ENCODE measurements at regions not wholly inside any gene's neighbourhood (a gene's known extent, or its start where the extent isn't known, plus 50 kb on each side); places are given as distances from the start of the nearest gene placed in this dataset.

- H3K27ac ChIP-seq (ENCODE audit: low read length), result no peak overlapping the region
- intact Hi-C loops (cut with micrococcal nuclease), result no loop called here
- H3K4me3 ChIP-seq (ENCODE audit: low read length), result no peak overlapping the region
- H3K9ac ChIP-seq (ENCODE audit: low read length), result no peak overlapping the region
- no peaks in the 10 kb centered on the region for H3K27me3 ChIP-seq (ENCODE audit: low read length)
- no peaks in the 10 kb centered on the region for H3K4me1 ChIP-seq (ENCODE audit: insufficient read depth, low read length)
- H3K36me3 ChIP-seq (ENCODE audit: low read depth, low read length), result no peaks in the 10 kb centered on the region
- DNase-seq, result no peak
- H4K20me1 ChIP-seq (ENCODE audit: low read length), result no peaks in the 10 kb centered on the region
- no TSS peak for BruUV-seq (replicated peaks)
- ATAC-seq, result no peak
- no peaks in the 10 kb centered on the region for H3K9me2 ChIP-seq (replicated peaks; ENCODE audit: low read length)
- H3K9me3 ChIP-seq (ENCODE audit: low read length), result no peaks in the 10 kb centered on the region
- H3K4me2 ChIP-seq (ENCODE audit: low read length), result no peak overlapping the region
- no peak overlapping the region for H2AFZ ChIP-seq (ENCODE audit: low read length)
- POLR2A ChIA-PET (ENCODE audit: unreplicated experiment), result no interaction called here
- no peaks in the 10 kb centered on the region for H3F3A ChIP-seq (ENCODE audit: low read length, unreplicated experiment)
- CTCF ChIA-PET, result no interaction called here
- H3K79me2 ChIP-seq (ENCODE audit: low read length), result no peaks in the 10 kb centered on the region
- TF ChIP-seq CTCF (conservative IDR thresholded peaks at IDR 0.05; ENCODE audit: low read depth, low read length) (no peak), EZH2 (IDR thresholded peaks at IDR 0.05; ENCODE audit: low read length, unreplicated experiment) (no peak), EZH2phosphoT487 (IDR thresholded peaks at IDR 0.05; ENCODE audit: borderline replicate concordance, low read length) (no peak)
These were observed 140.8 kb downstream of the HMHB1 start for GRCh38 chr5:143952809-143953208.

GRCh38 chr5:143953851-143954250 is 141.9 kb downstream of the HMHB1 start:
- CTCF ChIA-PET, result no interaction called here
- ATAC-seq, result no peak
- H3K9me3 ChIP-seq (ENCODE audit: low read length), result no peaks in the 10 kb centered on the region
- no peak overlapping the region for H3K27ac ChIP-seq (ENCODE audit: low read length)
- no peaks in the 10 kb centered on the region for H3F3A ChIP-seq (ENCODE audit: low read length, unreplicated experiment)
- H3K27me3 ChIP-seq (ENCODE audit: low read length), result no peaks in the 10 kb centered on the region
- POLR2A ChIA-PET (ENCODE audit: unreplicated experiment), result no interaction called here
- H4K20me1 ChIP-seq (ENCODE audit: low read length), result no peaks in the 10 kb centered on the region
- no peaks in the 10 kb centered on the region for H3K36me3 ChIP-seq (ENCODE audit: low read depth, low read length)
- H3K9ac ChIP-seq (ENCODE audit: low read length), result no peak overlapping the region
- H3K9me2 ChIP-seq (replicated peaks; ENCODE audit: low read length), result no peaks in the 10 kb centered on the region
- no peak for DNase-seq
- BruUV-seq (replicated peaks), result no TSS peak
- no peak for TF ChIP-seq EZH2phosphoT487 (IDR thresholded peaks at IDR 0.05; ENCODE audit: borderline replicate concordance, low read length)
- TF ChIP-seq CTCF (conservative IDR thresholded peaks at IDR 0.05; ENCODE audit: low read depth, low read length), result no peak
- TF ChIP-seq EZH2 (IDR thresholded peaks at IDR 0.05; ENCODE audit: low read length, unreplicated experiment), result no peak
- H3K79me2 ChIP-seq (ENCODE audit: low read length), result no peaks in the 10 kb centered on the region
- H3K4me2 ChIP-seq (ENCODE audit: low read length), result no peak overlapping the region
- intact Hi-C loops (cut with micrococcal nuclease), result no loop called here
- no peak overlapping the region for H3K4me3 ChIP-seq (ENCODE audit: low read length)
- no peak overlapping the region for H2AFZ ChIP-seq (ENCODE audit: low read length)
- no peaks in the 10 kb centered on the region for H3K4me1 ChIP-seq (ENCODE audit: insufficient read depth, low read length)

- H2AFZ ChIP-seq (ENCODE audit: low read length), result no peak overlapping the region
These were observed 143.2 kb downstream of the HMHB1 start for GRCh38 chr5:143955141-143955540.

More at GRCh38 chr5:143955141-143955540, 143.2 kb downstream of the HMHB1 start:
- no peaks in the 10 kb centered on the region for H3K9me3 ChIP-seq (ENCODE audit: low read length)
- intact Hi-C loops (cut with micrococcal nuclease), result no loop called here
- H3K27me3 ChIP-seq (ENCODE audit: low read length), result no peaks in the 10 kb centered on the region
- no peaks in the 10 kb centered on the region for H4K20me1 ChIP-seq (ENCODE audit: low read length)
- ChIA-PET CTCF (no interaction called here), POLR2A (ENCODE audit: unreplicated experiment) (no interaction called here)
- H3F3A ChIP-seq (ENCODE audit: low read length, unreplicated experiment), result no peaks in the 10 kb centered on the region
- TF ChIP-seq EZH2 (IDR thresholded peaks at IDR 0.05; ENCODE audit: low read length, unreplicated experiment) (no peak), CTCF (conservative IDR thresholded peaks at IDR 0.05; ENCODE audit: low read depth, low read length) (no peak), EZH2phosphoT487 (IDR thresholded peaks at IDR 0.05; ENCODE audit: borderline replicate concordance, low read length) (no peak)
- no peak overlapping the region for H3K9ac ChIP-seq (ENCODE audit: low read length)
- no peak overlapping the region for H3K4me3 ChIP-seq (ENCODE audit: low read length)
- no peak overlapping the region for H3K27ac ChIP-seq (ENCODE audit: low read length)
- no peaks in the 10 kb centered on the region for H3K4me1 ChIP-seq (ENCODE audit: insufficient read depth, low read length)
- no peak overlapping the region for H3K4me2 ChIP-seq (ENCODE audit: low read length)
- DNase-seq (no peak), ATAC-seq (no peak)
- no peaks in the 10 kb centered on the region for H3K36me3 ChIP-seq (ENCODE audit: low read depth, low read length)
- no peaks in the 10 kb centered on the region for H3K9me2 ChIP-seq (replicated peaks; ENCODE audit: low read length)
- no TSS peak for BruUV-seq (replicated peaks)
- no peaks in the 10 kb centered on the region for H3K79me2 ChIP-seq (ENCODE audit: low read length)

Measured in PC-3 (cell line).